ENCODE measurements at regions not wholly inside any gene's neighbourhood (a gene's known extent, or its start where the extent isn't known, plus 50 kb on each side); places are given as distances from the start of the nearest gene placed in this dataset.

DNA sequence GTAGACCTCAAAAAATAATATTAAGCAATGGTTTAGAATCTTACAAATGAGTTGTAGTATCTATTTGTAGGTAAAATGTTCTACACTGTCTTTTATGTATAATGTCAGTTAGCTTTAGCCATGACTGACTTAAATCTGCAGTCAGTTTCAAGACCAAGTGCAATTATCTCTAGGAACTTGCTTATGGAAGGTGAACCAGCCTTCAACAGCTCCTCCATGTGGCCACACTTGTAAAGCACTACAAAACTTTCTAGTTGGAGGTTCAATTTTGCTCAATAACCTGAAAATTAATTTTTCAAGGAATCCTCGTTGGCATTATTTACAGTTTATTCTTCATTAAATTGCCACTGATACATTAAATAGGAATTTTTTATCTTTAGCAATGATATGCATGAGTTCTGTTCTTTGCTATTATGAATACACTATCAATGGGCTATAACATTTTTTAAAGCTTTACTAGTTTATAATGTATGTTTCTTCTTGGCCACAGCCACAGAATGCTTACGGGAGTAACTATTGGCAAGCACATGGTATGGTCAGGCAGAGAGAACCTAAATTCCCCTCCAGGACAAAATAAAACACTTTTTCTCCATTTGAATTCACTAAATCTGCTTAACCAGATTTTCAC, 315.3 kb upstream of the UBE2E2 start:
- POLR2A ChIA-PET, result no interaction called here
- Histone ChIP-seq H3K9ac (ENCODE audit: low read length) (no peak overlapping the region), H3K4me2 (ENCODE audit: low read length) (no peak overlapping the region), H3K4me3 (replicated peaks in 1 of 2; ENCODE audit: low read depth in 1 of 2, low read length in 2 of 2) (no peak overlapping the region), H3K4me1 (ENCODE audit: control insufficient read depth in 1 of 2, insufficient read depth in 2 of 2, low read length in 2 of 2) (no peaks in the 10 kb centered on the region), H3K36me3 (ENCODE audit: control insufficient read depth in 1 of 2, insufficient read depth in 2 of 2, low read length in 2 of 2) (no peaks in the 10 kb centered on the region), H3K27ac (ENCODE audit: low read depth, low read length) (no peak overlapping the region), H3K9me2 (ENCODE audit: insufficient read depth) (no peaks in the 10 kb centered on the region), H2AFZ (ENCODE audit: low read depth, low read length, poor library complexity, severe bottlenecking) (no peak overlapping the region), H4K20me1 (ENCODE audit: insufficient read depth) (no peaks in the 10 kb centered on the region), H3K9me3 (ENCODE audit: control insufficient read depth in 1 of 2, insufficient read depth in 1 of 2, low read depth in 1 of 2, low read length in 2 of 2) (no peaks in the 10 kb centered on the region), H3K79me2 (ENCODE audit: insufficient read depth, low read length) (no peaks in the 10 kb centered on the region), H3K27me3 (ENCODE audit: insufficient read depth, low read length) (peaks cover 3% of the 10 kb centered on the region; the same call in 1 of the 2 replicates)
- CTCF ChIA-PET, result interaction anchor here (0.7 to 1.3 kb wide), 3 partner anchors 73 to 324 kb away, joined by 3 to 6 read pairs (median 3); no protein-coding TSS in a partner anchor
- no TSS peak for BruUV-seq (replicated peaks)
- intact Hi-C loops (cut with micrococcal nuclease), result loop anchor here (2.0 kb wide), 1 partner anchor 323 kb away; no protein-coding TSS in a partner anchor
- RAD21 ChIA-PET (ENCODE audit: low non-redundant PET in 1 of 2, low total read pairs in 2 of 2, uncharacterized antibody in 2 of 2, unreplicated experiment in 2 of 2), result no interaction called here
- DNase-seq (ENCODE audit: low read depth, low spot score) (peak; percentile 4), ATAC-seq (0 out of 2 replicates have a peak, but pooled peaks have one; percentile 44)
- TF ChIP-seq YY1 (IDR thresholded peaks at IDR 0.05; ENCODE audit: extremely low read depth, insufficient replicate concordance, low read depth, low read length), result no peak
- no peak for TF ChIP-seq EZH2phosphoT487 (IDR thresholded peaks at IDR 0.05; ENCODE audit: borderline replicate concordance)
- peak in 2 of 3 experiments; percentile 42 to 49; a peak in 4 of 6 replicates for TF ChIP-seq CTCF (IDR thresholded peaks at IDR 0.05 in 2 of 3, conservative IDR thresholded peaks at IDR 0.05 in 1 of 3; ENCODE audit: borderline replicate concordance in 1 of 3, insufficient read depth in 1 of 3, low read depth in 2 of 3, low read length in 2 of 3)
- no peak for TF ChIP-seq CBX3 (IDR thresholded peaks at IDR 0.05; ENCODE audit: low read depth)
- no peak for TF ChIP-seq SP1 (IDR thresholded peaks at IDR 0.05; ENCODE audit: low read depth)
- TF ChIP-seq SIN3A (IDR thresholded peaks at IDR 0.05; ENCODE audit: low read depth), result no peak
- no peak for TF ChIP-seq REST (IDR thresholded peaks at IDR 0.05; ENCODE audit: low read depth)
- TF ChIP-seq, protein P1, sequence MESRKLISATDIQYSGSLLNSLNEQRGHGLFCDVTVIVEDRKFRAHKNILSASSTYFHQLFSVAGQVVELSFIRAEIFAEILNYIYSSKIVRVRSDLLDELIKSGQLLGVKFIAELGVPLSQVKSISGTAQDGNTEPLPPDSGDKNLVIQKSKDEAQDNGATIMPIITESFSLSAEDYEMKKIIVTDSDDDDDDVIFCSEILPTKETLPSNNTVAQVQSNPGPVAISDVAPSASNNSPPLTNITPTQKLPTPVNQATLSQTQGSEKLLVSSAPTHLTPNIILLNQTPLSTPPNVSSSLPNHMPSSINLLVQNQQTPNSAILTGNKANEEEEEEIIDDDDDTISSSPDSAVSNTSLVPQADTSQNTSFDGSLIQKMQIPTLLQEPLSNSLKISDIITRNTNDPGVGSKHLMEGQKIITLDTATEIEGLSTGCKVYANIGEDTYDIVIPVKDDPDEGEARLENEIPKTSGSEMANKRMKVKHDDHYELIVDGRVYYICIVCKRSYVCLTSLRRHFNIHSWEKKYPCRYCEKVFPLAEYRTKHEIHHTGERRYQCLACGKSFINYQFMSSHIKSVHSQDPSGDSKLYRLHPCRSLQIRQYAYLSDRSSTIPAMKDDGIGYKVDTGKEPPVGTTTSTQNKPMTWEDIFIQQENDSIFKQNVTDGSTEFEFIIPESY (IDR thresholded peaks at IDR 0.05; ENCODE audit: extremely low read depth, insufficient replicate concordance, low read length), result no peak
- peak; percentile 40 for TF ChIP-seq RAD21 (IDR thresholded peaks at IDR 0.05; ENCODE audit: low read depth)
- TF ChIP-seq, protein P2, sequence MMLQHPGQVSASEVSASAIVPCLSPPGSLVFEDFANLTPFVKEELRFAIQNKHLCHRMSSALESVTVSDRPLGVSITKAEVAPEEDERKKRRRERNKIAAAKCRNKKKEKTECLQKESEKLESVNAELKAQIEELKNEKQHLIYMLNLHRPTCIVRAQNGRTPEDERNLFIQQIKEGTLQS (IDR thresholded peaks at IDR 0.05), result no peak
- TF ChIP-seq TCF7L2 (IDR thresholded peaks at IDR 0.05; ENCODE audit: borderline replicate concordance, extremely low read depth, insufficient read depth, insufficient read length), result no peak
- no peak for TF ChIP-seq ELF1 (IDR thresholded peaks at IDR 0.05; ENCODE audit: borderline replicate concordance, low read depth)
- TF ChIP-seq POLR2A (IDR thresholded peaks at IDR 0.05; ENCODE audit: borderline replicate concordance, extremely low read depth, insufficient read depth, insufficient read length), result no peak
- no peak for TF ChIP-seq JUND (IDR thresholded peaks at IDR 0.05)
- no peak for TF ChIP-seq EGR1 (IDR thresholded peaks at IDR 0.05; ENCODE audit: low read depth)
